ENCODE measurements at regions not wholly inside any gene's neighbourhood (a gene's known extent, or its start where the extent isn't known, plus 50 kb on each side); places are given as distances from the start of the nearest gene placed in this dataset.

GRCh38 chr3:163577271-163577670, 1501.0 kb downstream of the SI start:
- H3K4me1 ChIP-seq (ENCODE audit: control insufficient read depth in 1 of 2, insufficient read depth in 2 of 2, low read depth in 1 of 2, low read length in 1 of 2) = no peaks in the 10 kb centered on the region
- no peaks in the 10 kb centered on the region for H3K36me3 ChIP-seq (replicated peaks in 1 of 2; ENCODE audit: control insufficient read depth in 1 of 2, insufficient read depth in 2 of 2, low read length in 1 of 2)
- no peaks in the 10 kb centered on the region for H3K27me3 ChIP-seq (ENCODE audit: insufficient read depth)
- no peak overlapping the region for H3K27ac ChIP-seq (ENCODE audit: low read depth in 2 of 2, low read length in 1 of 2)
- no peak overlapping the region for H3K9ac ChIP-seq
- H3K9me2 ChIP-seq = no peaks in the 10 kb centered on the region
- WGBS (ENCODE audit: low lambda C conversion rate) = 63% methylated on average over 3 of the region's 3 CpGs
- ChIA-PET CTCF (no interaction called here), POLR2A (no interaction called here)
- H3F3A ChIP-seq (replicated peaks; ENCODE audit: insufficient read depth) = no peaks in the 10 kb centered on the region
- no peaks in the 10 kb centered on the region for H3K9me3 ChIP-seq
- H3K4me3 ChIP-seq (ENCODE audit: low read depth in 2 of 2, low read length in 1 of 2) = no peak overlapping the region
- H4K20me1 ChIP-seq (ENCODE audit: insufficient read depth) = no peaks in the 10 kb centered on the region
- H3K4me2 ChIP-seq = no peak overlapping the region
- TF ChIP-seq PBX3 (IDR thresholded peaks at IDR 0.05) = no peak
- no peak for DNase-seq
- no peak overlapping the region for H2AFZ ChIP-seq (ENCODE audit: low read depth)
- H3K79me2 ChIP-seq (ENCODE audit: insufficient read depth) = no peaks in the 10 kb centered on the region

- Histone ChIP-seq H3K4me2 (no peak overlapping the region), H3K79me2 (ENCODE audit: insufficient read depth) (no peaks in the 10 kb centered on the region), H3K36me3 (replicated peaks in 1 of 2; ENCODE audit: control insufficient read depth in 1 of 2, insufficient read depth in 2 of 2, low read length in 1 of 2) (no peaks in the 10 kb centered on the region), H3K9me3 (no peaks in the 10 kb centered on the region), H3K27me3 (ENCODE audit: insufficient read depth) (no peaks in the 10 kb centered on the region), H3K4me3 (ENCODE audit: low read depth in 2 of 2, low read length in 1 of 2) (no peak overlapping the region), H3K9me2 (no peaks in the 10 kb centered on the region), H3K4me1 (ENCODE audit: control insufficient read depth in 1 of 2, insufficient read depth in 2 of 2, low read depth in 1 of 2, low read length in 1 of 2) (no peaks in the 10 kb centered on the region), H3K27ac (ENCODE audit: low read depth in 2 of 2, low read length in 1 of 2) (no peak overlapping the region), H4K20me1 (ENCODE audit: insufficient read depth) (no peaks in the 10 kb centered on the region), H3F3A (replicated peaks; ENCODE audit: insufficient read depth) (no peaks in the 10 kb centered on the region), H3K9ac (no peak overlapping the region), H2AFZ (ENCODE audit: low read depth) (no peak overlapping the region)
- POLR2A ChIA-PET = no interaction called here
- WGBS (ENCODE audit: low lambda C conversion rate) = 6% methylated on average over 1 of the region's 1 CpG
- TF ChIP-seq NRF1 (IDR thresholded peaks at IDR 0.05; ENCODE audit: low read depth, low read length) (no peak), RFX5 (IDR thresholded peaks at IDR 0.05; ENCODE audit: low read length) (no peak), TEAD4 (IDR thresholded peaks at IDR 0.05; ENCODE audit: borderline replicate concordance, insufficient read depth) (no peak), TAF1 (IDR thresholded peaks at IDR 0.05; ENCODE audit: borderline replicate concordance, low read depth, low read length) (no peak), MAX (IDR thresholded peaks at IDR 0.05; ENCODE audit: low read depth) (no peak), MXI1 (IDR thresholded peaks at IDR 0.05; ENCODE audit: low read depth, low read length) (no peak), SMC3 (IDR thresholded peaks at IDR 0.05; ENCODE audit: low read depth, low read length) (no peak)
- CTCF ChIA-PET = no interaction called here
- DNase-seq = no peak
Measured at GRCh38 chr3:163576314-163576713, 1502.0 kb downstream of the SI start.

- Histone ChIP-seq H3K9me2 (no peaks in the 10 kb centered on the region), H3K36me3 (replicated peaks in 1 of 2; ENCODE audit: control insufficient read depth in 1 of 2, insufficient read depth in 2 of 2, low read length in 1 of 2) (no peaks in the 10 kb centered on the region), H3K79me2 (ENCODE audit: insufficient read depth) (no peaks in the 10 kb centered on the region), H3K27ac (ENCODE audit: low read depth in 2 of 2, low read length in 1 of 2) (no peak overlapping the region), H3K4me2 (no peak overlapping the region), H3F3A (replicated peaks; ENCODE audit: insufficient read depth) (no peaks in the 10 kb centered on the region), H3K4me3 (ENCODE audit: low read depth in 2 of 2, low read length in 1 of 2) (no peak overlapping the region), H4K20me1 (ENCODE audit: insufficient read depth) (no peaks in the 10 kb centered on the region), H3K9me3 (no peaks in the 10 kb centered on the region), H3K4me1 (ENCODE audit: control insufficient read depth in 1 of 2, insufficient read depth in 2 of 2, low read depth in 1 of 2, low read length in 1 of 2) (no peaks in the 10 kb centered on the region), H2AFZ (ENCODE audit: low read depth) (no peak overlapping the region), H3K9ac (no peak overlapping the region), H3K27me3 (ENCODE audit: insufficient read depth) (no peaks in the 10 kb centered on the region)
- POLR2A ChIA-PET = no interaction called here
- 13% methylated on average over 3 of the region's 3 CpGs for whole genome bisulfite sequencing (ENCODE audit: low lambda C conversion rate)
- DNase-seq = no peak
- CTCF ChIA-PET = no interaction called here
- TF ChIP-seq TCF12 (IDR thresholded peaks at IDR 0.05) (no peak), MXI1 (IDR thresholded peaks at IDR 0.05; ENCODE audit: low read depth, low read length) (no peak), ZBTB33 (IDR thresholded peaks at IDR 0.05; ENCODE audit: borderline replicate concordance, low read depth) (no peak), POLR2AphosphoS5 (IDR thresholded peaks at IDR 0.05; ENCODE audit: low read depth, low read length) (no peak), EP300 (IDR thresholded peaks at IDR 0.05; ENCODE audit: borderline replicate concordance in 1 of 2, low read depth in 1 of 2, low read length in 1 of 2) (no peak)
Measured at GRCh38 chr3:163573324-163573723, 1505.0 kb downstream of the SI start.

Data from SK-N-SH (cell line).